HT1080 (cell line): ENCODE measurements at regions not wholly inside any gene's neighbourhood (a gene's known extent, or its start where the extent isn't known, plus 50 kb on each side); places are given as distances from the start of the nearest gene placed in this dataset.
A peak's percentile ranks its signal among the peaks of the same experiment; 100 is the strongest.
"Not testable (repeated sequence)": the region's sequence is repeated elsewhere in the genome, so short reads cannot be mapped to it uniquely, and the experiment has no call there.

Source experiments
- DNase-seq: peaks from one replicate; pipeline ENCODE4 v3.0.0-alpha.2; 2015; ENCODE audit warnings: low read depth

DNA sequence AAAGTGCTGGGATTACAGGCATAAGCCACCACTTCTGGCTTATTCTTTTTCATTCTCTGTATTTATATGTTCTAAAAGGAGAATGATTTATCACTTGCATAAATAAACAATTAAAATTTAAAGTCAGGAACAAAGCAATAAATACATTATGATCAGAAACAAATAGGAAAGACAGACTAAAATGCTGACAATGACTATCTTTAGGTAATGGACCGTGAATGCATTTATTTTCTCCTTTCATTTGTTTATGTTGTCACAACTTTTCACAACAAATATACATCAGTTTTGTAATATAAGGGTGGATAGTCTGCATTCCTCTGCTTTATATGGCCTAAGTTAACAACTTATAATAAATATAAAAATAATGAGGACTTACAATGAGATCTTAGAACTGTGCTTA is 199.2 kb upstream of the EPHA4 start:
- no peak for DNase-seq

DNA sequence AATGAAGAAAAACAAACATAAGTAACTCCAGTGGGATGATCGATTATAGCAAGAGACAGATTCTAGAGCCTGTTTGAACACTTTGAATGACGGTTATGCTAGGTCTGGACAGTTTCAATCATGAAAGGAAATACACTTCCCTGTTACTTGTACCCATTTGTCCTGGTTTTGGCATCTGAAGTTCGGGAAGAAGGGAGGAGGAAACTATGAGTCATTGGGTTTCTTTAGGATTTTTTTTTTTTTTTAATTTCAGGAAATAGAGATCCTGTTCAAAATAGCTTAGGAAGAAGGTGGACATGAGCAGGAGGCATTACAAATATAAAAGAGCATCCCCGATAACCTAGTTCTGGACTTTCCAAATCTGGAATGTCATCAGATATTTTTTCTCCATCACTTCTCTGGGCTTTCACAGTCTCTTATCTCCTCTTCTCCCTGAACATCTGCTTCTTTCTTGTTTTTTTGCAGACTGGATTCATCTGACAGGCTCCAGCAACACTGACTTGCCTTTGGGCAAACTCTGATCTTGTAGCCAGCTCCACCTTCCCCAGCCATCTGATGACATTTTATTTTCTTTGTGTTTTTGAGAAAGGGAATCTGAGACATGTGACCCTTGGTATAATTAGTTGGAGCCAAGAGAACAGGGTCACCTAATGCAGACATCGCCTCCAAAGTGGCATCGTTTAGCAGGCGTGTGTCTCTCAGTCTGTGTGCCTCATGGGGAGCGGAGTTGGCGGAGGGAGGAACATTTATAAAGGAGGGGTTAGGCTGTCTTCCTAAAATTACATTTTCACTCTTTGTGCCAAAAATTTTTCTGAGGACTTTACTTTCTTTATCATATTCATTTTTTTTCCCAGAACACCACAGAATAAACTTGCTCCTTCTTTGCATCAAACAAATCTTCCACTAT is 195.3 kb upstream of the EPHA4 start:
- peak; percentile 53 for DNase-seq

DNA sequence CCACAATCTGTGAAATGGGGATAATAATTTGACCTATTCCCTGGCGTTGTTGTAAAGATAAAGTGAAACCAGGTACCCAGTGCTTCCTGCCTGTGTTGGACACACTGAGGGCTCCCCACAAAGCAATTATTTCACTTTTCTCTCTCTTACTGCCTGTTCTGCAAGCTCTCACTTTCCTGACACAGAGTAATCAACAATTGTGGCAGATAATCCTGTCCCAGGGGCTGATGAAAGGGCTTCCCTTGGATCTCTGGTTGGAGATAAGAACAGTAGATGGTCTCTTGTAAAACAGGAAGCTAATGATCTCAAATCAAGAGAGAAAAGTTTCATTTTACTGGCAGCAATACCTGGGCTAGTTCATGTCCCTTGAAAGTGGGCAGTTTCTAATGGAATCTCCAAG is 190.4 kb upstream of the EPHA4 start:
- no peak for DNase-seq

DNA sequence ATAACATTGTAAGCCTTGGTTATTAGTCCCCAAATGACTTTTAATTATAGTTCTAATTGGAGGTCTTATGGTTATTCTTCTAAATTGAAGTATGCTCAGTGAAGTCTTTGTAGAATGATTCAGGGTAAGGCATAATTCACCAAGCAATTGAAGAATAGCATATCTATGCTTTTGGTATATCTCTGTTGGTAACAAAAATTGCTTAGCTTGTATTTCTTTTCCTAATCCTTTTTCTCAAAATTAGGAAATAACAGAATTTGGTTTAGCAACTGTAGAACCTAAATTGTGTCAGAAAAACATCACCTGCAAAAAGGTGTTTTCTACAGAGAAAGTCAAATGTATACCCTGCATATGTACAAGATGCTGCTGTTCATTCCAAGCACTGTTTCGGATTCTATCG is 189.2 kb upstream of the EPHA4 start:
- no peak for DNase-seq

DNA sequence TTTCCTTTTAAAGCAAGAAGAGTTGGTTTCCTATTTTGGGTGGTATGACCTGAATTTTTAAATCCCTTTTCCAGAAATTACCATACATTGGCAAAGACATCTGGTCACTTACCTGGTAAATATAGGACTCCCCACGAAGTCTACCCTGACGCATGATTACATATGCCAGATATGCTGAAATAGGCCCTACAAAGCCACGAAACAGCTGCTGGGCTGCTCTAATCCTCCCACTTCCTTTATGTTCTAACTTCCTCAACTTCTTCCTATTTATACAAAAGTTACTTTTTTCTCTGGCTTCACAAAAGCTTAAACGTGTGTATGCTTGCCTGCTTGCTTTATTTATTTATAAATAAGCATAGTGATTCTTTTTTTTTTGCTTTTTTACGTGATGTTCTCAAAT is 186.0 kb upstream of the EPHA4 start:
- peak; percentile 34 for DNase-seq

DNA sequence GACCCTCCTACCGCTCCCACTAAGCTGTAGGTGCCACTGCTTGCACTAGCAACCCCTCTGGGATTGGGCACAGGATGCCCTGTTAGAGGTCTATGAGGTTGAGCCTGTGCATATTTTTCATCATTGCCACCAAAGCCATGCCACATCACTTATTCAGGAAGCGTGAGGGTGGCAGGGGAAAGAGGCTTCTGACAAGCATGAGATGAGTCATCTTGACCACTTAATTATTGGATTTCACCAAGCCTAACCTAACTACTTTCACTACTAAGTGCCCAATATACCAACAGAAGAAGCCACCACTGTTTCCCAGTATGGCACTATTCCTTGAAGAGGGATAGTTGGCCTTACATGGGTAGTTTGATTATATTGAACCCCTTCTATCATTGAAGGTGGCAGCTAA is 181.3 kb upstream of the EPHA4 start:
- DNase-seq = peak; percentile 56

DNA sequence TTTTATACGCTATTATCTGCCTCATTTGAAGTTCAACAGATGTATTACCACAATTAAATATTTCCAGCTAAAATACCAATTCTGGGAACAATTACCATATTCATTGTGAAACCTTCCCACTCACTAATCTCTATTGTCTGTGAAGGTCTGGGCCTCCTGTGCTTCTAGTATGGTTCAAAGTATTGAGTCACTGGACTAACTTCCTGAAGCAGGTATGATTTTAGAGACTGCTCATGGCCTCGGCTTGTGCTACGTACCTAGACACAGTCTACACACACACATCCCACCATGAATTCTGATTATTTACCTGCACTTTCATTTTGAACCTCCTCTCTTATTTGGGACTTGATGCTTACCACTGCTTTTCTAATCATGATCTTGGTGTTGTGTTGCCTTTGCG is 180.7 kb upstream of the EPHA4 start:
- DNase-seq = peak; percentile 29

DNA sequence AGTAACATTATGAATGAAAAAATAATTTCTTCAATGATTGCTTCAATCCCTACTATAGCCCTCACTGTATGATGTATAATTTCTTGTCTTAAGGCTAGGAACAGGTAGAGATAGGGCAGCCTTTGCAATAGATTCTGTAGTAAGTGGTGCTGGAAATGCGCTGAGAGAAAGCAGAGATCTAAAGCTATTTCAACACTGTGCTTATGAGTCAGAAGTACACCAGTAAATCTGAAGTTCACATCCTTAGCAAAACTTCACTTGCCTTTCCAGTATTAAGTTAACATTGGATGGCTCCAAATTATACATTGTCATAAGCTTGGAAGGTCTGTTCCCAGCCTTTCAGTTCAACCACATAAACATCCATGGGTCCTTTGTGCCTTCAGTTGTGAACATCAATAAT is 178.2 kb upstream of the EPHA4 start:
- peak; percentile 8 for DNase-seq

DNA sequence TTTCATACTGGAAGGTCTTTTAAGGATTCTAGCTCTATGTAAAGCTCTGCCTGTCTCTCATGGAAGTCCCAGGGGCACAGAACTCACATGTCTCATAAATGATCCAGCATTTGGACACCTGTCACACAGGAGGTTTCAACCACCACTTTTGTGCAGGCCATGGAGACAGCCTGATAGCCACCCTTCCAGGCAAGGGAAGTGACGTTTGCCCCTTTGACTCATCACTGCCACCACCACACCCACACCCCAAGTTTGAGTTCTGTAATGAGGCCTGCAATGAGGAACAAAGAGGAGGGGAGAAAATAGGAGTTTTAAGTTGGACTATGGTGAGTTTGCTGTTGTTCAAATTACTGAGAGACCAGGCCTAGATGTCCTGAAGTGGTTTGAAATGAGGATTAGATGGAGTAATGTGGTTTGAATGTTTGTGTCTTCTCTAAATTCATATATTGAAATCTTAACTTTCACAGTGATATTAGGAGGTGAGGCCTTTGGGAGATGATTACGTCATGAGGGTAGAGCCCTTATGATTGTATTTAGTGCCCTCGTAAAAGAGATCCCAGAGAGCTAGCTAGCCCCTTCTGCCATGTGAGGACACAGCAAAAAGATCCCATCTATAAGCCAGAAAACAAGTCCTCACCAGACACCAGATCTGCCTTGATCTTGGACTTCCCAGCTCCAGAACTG is 175.3 kb upstream of the EPHA4 start:
- no peak for DNase-seq

DNA sequence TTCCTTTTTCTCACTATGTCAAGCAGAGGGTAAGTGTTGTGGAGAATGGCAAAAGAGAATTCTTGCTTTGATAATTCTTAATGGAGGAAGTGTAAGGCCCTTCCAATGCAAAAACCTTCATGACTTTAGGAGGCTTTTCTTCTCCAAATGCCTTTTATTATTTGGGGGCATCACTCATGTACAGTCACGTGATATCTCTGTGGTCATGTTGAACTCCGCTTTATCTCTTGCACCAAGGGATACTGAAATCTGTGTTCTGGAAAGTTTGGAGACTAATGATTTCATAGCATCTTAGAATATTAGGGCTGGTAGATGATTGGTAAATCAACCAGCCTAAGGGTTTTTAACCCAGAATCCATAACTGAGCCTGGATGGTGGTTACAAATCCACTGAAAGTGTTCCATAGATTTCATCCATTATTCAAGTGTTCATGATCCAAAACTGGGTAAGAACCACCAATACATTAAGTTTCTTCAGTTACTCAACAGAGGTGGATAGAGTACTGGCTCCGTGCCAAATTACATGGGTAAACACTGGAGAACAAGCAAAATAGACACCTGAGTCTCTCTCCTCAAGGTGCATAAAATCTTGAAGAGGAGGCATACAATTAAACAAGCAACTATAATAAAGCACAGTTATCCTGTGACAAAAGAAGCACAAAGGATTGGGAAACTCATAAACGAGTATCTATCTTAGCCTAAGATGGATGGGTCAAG is 169.6 kb upstream of the EPHA4 start:
- no peak for DNase-seq

DNA sequence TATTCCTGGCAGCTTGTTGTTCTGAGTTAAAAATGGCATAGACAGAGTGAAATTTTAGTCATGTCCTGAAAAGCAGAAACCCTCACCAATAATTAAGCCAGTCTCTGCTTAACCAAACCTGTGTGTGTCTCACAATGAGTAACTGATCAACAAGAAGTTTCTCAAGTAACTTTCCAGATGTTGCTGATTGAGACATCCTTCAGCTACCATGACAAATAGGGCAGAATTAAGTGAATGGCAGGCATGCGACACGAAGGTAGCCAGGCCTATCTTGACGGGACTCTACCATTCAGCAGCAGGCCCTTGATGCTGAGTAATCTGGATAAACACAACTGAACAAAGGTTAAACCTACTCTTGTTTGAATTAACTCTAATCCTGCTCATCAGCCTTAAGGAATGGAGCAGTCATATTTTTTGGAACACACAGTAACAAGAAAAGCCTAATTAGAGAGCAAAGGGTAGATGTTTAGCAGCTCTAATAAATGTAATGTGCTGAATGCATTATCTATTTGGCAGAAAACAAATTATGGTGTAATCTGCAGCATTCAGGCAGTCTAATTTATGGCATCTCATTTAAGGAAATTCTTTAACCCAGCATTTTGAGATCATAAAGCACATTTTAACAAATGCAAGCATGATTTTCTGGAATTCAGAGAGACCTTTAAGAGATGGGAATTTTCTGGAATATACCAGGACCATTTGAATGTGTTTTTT is 159.5 kb upstream of the EPHA4 start:
- DNase-seq = no peak

DNA sequence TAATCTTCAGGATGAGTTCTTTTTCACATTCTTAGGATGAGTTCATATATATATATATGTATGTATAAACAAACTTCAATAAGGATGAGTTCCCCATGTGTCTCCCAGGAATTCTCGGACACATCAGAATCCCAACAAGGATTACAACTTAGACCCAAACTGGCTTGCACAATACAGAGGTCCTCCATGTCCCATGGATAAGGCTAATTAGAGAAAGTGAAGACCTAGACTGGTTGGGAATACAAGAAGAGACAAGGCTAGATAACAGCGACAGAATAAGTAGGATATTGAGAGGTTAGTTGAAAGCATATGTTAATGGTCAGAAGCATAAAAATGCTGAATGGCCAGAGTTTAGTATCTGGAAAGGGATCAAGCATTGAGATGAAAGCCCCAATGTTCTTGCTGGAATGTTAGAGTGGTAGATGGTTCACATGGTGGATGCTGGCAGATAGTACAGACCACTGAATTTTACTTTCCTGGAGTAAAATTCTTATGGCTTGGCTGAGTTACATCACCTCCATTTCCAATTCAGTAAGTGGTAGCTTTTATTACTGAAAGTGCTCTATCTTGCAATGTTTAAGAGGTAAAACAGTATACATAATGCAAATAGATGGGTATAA is 154.9 kb upstream of the EPHA4 start:
- DNase-seq = no peak

DNA sequence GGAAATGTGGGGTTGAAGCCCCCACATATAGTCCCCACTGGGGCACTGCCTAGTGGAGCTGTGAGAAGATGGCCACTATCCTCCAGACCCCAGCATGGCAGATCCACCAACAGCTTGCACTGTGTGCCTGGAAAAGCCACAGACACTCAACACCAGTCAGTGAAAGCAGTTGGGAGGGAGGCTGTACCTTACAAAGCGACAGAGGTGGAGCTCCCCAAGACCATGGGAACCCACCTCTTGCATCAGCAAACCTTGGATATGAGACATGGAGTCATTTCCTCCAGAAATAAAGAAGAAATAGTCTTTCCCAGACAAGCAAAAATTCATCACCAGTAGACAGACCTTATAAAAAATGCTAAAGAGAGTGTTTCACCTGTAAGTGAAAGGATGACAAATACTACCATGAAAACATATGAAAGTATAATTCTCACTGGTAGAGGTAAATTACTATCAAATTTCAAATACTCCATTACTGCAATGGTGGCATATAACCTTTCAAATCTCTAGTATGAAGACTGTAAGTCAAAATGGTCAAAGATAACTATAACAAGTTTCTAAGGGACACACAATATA is 152.6 kb upstream of the EPHA4 start:
- DNase-seq = no peak

DNA sequence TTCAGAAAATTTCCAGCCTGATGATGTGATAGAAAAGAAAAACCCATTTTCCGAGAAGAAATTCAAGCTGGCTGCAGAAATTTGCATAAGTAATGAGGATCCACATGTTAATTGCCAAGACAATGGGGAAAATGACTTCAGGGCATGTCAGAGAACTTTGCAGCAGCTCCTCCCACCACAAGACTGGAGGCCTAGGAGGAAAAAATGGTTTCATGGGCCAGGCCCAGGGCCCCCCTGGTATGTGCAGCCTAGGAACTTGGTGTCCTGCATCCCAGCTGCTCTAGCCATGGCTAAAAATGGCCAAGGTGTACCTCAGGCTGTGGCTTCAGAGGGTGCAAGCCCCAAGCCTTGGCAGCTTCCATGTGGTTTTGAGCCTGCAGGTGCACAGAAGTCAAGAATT is 152.0 kb upstream of the EPHA4 start:
- not testable (repeated sequence) for DNase-seq

DNA sequence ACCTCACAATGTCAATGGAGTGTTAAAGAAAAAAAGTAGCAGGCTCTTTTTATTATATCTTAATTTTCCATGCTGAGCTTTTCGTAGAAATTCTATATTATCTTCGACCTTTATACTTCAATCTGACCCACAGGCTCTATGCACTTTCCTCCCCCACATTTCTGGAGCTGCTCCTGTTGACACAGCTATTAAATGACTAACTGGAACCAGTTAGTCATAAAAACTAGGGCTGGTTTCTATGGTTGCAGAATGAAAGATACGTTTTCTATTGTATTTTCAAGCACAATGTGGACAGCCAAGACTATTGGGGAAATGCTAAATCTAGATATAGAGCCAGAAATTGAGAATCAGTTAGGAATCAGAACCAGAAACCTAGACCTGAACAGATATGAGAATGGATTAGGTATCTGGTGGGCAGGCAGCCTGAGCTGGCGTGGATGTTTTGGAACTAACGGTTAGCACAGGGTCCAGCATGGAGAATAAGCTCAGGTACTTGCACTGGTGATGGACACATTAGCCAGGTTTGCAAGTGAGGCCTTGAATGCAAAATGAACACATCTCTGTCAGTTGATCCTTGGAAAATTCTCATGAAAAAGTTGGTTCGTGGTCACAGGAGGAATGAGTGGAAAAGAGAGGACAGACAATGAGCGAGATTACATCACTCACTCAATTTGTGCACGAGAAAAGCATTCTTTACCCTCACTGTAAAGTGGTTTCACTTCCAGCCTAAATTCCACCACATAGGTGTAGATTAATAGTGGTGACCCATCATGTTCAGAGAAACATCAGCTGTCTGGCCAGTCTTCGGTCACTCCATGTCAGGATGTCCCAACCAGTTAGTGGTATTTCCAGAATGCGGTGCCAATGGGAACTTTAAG is 144.6 kb upstream of the EPHA4 start:
- DNase-seq = peak; percentile 71

DNA sequence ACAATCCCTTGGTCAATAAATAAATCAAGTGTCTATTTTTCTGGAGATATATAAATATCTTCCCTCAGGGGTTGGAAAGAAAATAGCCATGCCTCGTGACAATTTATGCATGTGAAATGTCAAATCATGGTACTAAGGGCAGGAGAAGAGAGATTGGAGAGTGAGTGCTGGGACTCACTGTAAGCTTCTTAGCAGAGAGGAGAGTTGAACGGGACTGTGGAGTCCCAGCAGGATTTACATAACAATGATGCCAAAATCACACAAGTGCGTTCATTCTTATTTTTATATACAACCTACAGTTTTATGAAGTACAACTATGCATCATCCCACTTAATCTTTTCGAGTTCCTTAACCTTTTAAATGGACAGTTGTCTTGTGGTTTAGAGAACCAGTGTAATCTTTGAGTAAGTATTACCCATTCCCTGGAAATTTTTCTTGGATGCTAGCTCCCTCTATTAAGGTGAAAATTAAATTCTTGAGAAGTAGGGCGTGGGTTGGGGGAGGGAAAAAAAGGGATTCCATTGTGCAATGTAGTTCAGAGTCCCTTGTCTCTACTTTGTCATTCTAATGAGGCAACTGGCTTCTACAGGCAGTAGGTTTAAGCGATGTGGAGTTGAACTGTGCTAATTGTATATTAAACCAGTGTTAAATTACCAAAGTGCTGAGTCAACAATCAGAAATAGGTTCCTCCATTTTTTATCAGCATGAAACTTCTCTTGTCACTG is 143.6 kb upstream of the EPHA4 start:
- DNase-seq = no peak

DNA sequence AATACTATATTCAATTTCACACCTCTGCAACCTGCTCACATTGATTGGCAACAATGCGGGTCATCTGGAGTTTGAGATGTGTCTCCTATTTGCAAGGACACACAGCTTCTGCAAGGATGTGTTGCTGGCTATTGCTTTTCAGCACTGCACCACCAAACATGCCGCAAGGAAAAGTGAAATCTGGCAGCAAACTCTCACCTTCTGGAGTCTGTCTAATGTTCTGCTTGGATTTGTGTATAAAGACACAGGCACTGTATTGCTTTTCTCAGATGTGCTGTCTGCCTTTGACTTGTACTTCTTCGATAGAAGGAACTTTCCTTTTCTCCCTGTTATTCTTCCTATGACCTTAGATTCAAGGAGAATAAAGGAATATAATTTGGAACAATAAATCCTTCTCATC is 138.6 kb upstream of the EPHA4 start:
- no peak for DNase-seq

DNA sequence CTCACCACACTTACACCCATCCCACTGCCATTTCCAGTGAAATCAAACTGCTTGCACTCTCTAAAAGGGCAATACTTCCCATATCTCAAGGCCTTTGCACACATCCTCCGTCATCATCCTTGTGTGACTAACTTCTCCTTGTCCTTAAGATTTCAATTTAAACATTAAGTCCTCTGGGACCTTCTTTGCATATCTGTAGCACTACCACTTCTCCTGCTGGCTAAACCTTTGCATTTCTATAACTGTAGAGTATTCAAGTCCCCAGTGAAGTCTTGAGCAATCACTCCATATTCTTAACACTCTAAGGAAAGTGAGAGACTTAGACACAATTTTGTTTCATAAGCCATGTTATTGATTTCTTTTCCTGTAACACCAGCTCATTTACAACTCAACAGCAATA is 136.8 kb upstream of the EPHA4 start:
- no peak for DNase-seq
